Lung (tissue), 11 donors: ENCODE measurements at regions not wholly inside any gene's neighbourhood (a gene's known extent, or its start where the extent isn't known, plus 50 kb on each side); places are given as distances from the start of the nearest gene placed in this dataset.

Experiments used
- ATAC-seq: fragments of 200-7000 bp; cut with Tn5 transposase; one replicate; pipeline ENCODE4 v1.9.1; 2020; ENCODE audit warnings: moderate number of reproducible peaks; ENCODE audit not compliant: insufficient read depth, low FRiP score
- DNase-seq, 3 donors: peaks; one replicate each; pipeline ENCODE4 v3.0.0-alpha.2; 2013 to 2017
- H3K27ac ChIP-seq, 2 donors: one replicate each; pipeline ENCODE4 v1.5.1; 2013; ENCODE audit warnings: mild to moderate bottlenecking in 2 of 2, moderate library complexity in 2 of 2, control low read depth in 1 of 2, inconsistent platforms in 1 of 2, low read depth in 1 of 2, low read length in 1 of 2
- H3K27me3 ChIP-seq, 3 donors: one replicate each; pipeline ENCODE4 v1.5.1; 2013; ENCODE audit warnings: low read length in 2 of 3; ENCODE audit not compliant: control insufficient read depth in 3 of 3, insufficient read depth in 3 of 3
- H3K36me3 ChIP-seq, 4 donors: one replicate each; pipeline ENCODE4 v1.5.1; 2013; ENCODE audit warnings: low read length in 4 of 4, mild to moderate bottlenecking in 1 of 4, moderate library complexity in 1 of 4; ENCODE audit not compliant: control insufficient read depth in 4 of 4, insufficient read depth in 4 of 4
- H3K4me1 ChIP-seq, 5 donors: one replicate each; pipeline ENCODE4 v1.5.1; 2013; ENCODE audit warnings: low read length in 5 of 5, mild to moderate bottlenecking in 2 of 5, moderate library complexity in 1 of 5; ENCODE audit not compliant: control insufficient read depth in 5 of 5, insufficient read depth in 5 of 5
- H3K4me3 ChIP-seq: one replicate; pipeline ENCODE4 v1.5.1; 2013; ENCODE audit warnings: mild to moderate bottlenecking, control low read depth, moderate library complexity
- H3K9ac ChIP-seq, 2 donors: one replicate each; pipeline ENCODE4 v1.5.1; 2013; ENCODE audit warnings: low read length in 2 of 2, control low read depth in 1 of 2; ENCODE audit not compliant: insufficient read depth in 1 of 2
- H3K9me3 ChIP-seq, 4 donors: one replicate each; pipeline ENCODE4 v1.5.1; 2013; ENCODE audit warnings: low read length in 3 of 4, mild to moderate bottlenecking in 1 of 4, moderate library complexity in 1 of 4; ENCODE audit not compliant: control insufficient read depth in 4 of 4, insufficient read depth in 3 of 4
- CTCF ChIP-seq: IDR thresholded peaks from 2 replicates; pipeline ENCODE4 v1.5.1; 2012; ENCODE audit warnings: mild to moderate bottlenecking; ENCODE audit errors: control extremely low read depth, extremely low read depth
- WGBS, 2 donors: extraction: QIAGEN DNeasy Blood & Tissue Kit; methylation state at CpG; one replicate each; pipeline ENCODE4 v1.1.7; 2013; 5-methylcytosine and 5-hydroxymethylcytosine counted together
- donor health status: control.
- donor health status: control.
- donor health status: Bipolar disorder and iron deficiency.
- donor health status: healthy.
- donor health status: DM: yes; HTN: yes; CAD: no.

- Histone ChIP-seq H3K9me3 (peaks cover 0 to 3% (median 0%) of the 10 kb centered on the region in 4 donors), H3K9ac (no peak overlapping the region), H3K36me3 (no peaks in the 10 kb centered on the region), H3K27me3 (peaks cover 0 to 5% (median 0%) of the 10 kb centered on the region in 3 donors), H3K4me1 (peaks cover 0 to 35% (median 15%) of the 10 kb centered on the region in 5 donors), H3K27ac (no peak overlapping the region), H3K4me3 (no peak overlapping the region)
- DNase-seq (no peak), ATAC-seq (no peak)
- TF ChIP-seq CTCF, result no peak
- WGBS, 2 donors, result 75 to 82% methylated on average over 8 of the region's 8 CpGs
These were observed 117.7 kb upstream of the FOXF1 start for GRCh38 chr16:86392436-86393152.

- H3K9me3 ChIP-seq, result peaks cover 0 to 3% (median 0%) of the 10 kb centered on the region in 4 donors
- peaks cover 0 to 40% (median 14%) of the 10 kb centered on the region in 5 donors for H3K4me1 ChIP-seq
- no peak overlapping the region for H3K9ac ChIP-seq
- H3K27me3 ChIP-seq, result peaks cover 0 to 4% (median 0%) of the 10 kb centered on the region in 3 donors
- no peak for TF ChIP-seq CTCF
- ATAC-seq (no peak), DNase-seq (no peak)
- H3K27ac ChIP-seq, result no peak overlapping the region
- no peaks in the 10 kb centered on the region for H3K36me3 ChIP-seq
- WGBS, 2 donors, result 90 to 93% methylated on average over 9 of the region's 9 CpGs
- H3K4me3 ChIP-seq, result no peak overlapping the region
These were observed 116.3 kb upstream of the FOXF1 start for GRCh38 chr16:86393907-86394626.

- 51 to 62% methylated on average over 3 of the region's 3 CpGs for WGBS, 2 donors
These were observed 114.8 kb upstream of the FOXF1 start for GRCh38 chr16:86395477-86395876.

More at GRCh38 chr16:86395477-86395876, 114.8 kb upstream of the FOXF1 start:
- H3K9me3 ChIP-seq, result peaks cover 0 to 3% (median 0%) of the 10 kb centered on the region in 4 donors
- no peak for ATAC-seq
- H3K9ac ChIP-seq, result no peak overlapping the region
- H3K27me3 ChIP-seq, result peaks cover 0 to 2% (median 0%) of the 10 kb centered on the region in 3 donors
- no peak overlapping the region for H3K27ac ChIP-seq
- TF ChIP-seq CTCF, result no peak
- H3K4me1 ChIP-seq, result peaks cover 0 to 29% (median 11%) of the 10 kb centered on the region in 5 donors
- no peak overlapping the region for H3K4me3 ChIP-seq
- no peak for DNase-seq
- no peaks in the 10 kb centered on the region for H3K36me3 ChIP-seq
